ENCODE measurements at regions not wholly inside any gene's neighbourhood (a gene's known extent, or its start where the extent isn't known, plus 50 kb on each side); places are given as distances from the start of the nearest gene placed in this dataset.

DNA sequence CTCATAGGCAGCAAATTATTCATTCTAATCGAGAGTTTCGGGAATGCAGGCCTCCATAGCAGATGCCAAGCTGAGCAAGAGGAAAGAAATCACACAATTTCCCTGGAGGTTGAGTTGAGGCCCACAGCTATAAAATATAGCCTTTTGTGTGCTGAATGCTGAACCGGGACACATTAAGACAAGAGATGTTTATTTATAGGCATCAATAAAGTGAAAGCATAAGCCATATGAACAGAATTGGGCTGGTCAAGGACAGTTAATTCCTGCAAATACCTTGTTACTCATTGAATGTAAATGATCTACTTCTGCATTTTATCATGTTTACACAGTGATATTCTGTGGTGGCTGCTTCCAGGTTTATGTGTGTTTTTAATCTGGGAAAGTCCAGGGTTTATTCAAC lies 461.7 kb downstream of the KLF12 start:
- WGBS, 3 donors: 7 to 33% (median 17%) methylated on average over 3 of the region's 3 CpGs
- peaks cover 4 to 54% (median 5%) of the 10 kb centered on the region in 3 donors for H3K4me1 ChIP-seq (ENCODE audit: control insufficient read depth in 3 of 3, insufficient read depth in 2 of 3, low read depth in 1 of 3, low read length in 2 of 3)

DNA sequence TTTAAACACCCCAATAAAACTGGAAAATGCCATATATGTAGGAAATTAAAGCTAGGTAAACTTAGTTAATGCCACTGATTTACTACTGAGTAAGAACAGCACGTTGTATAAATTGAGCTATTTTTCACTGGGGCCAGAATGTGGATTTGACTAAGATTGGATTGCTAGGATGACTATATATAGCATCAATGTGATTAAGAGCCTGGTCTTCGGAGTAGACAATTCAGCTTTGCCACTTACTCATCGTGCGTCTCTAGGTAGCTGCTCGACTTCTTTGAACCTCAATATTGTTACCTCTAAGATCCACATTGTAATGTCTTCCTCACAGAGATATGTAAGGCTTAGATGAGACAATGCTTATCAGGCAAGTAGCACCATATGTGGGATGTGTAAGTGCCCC lies 462.5 kb downstream of the KLF12 start:
- Histone ChIP-seq H3K4me3 (ENCODE audit: low read depth in 1 of 3, low read length in 3 of 3) (no peak overlapping the region), H3K36me3 (ENCODE audit: control insufficient read depth in 3 of 3, insufficient read depth in 2 of 3, low read depth in 1 of 3, low read length in 3 of 3) (no peaks in the 10 kb centered on the region), H3K27me3 (ENCODE audit: control insufficient read depth in 3 of 3, insufficient read depth in 3 of 3, low read length in 3 of 3) (no peaks in the 10 kb centered on the region), H3K27ac (ENCODE audit: low read depth in 1 of 3, low read length in 2 of 3) (peak overlapping the region; percentile 8 to 70 (median 70)), H3K9me3 (ENCODE audit: control insufficient read depth in 2 of 2, insufficient read depth in 1 of 2, low read depth in 1 of 2, low read length in 1 of 2) (peaks cover 0 to 2% of the 10 kb centered on the region in 2 donors), H3K4me1 (ENCODE audit: control insufficient read depth in 3 of 3, insufficient read depth in 2 of 3, low read depth in 1 of 3, low read length in 2 of 3) (peaks cover 4 to 46% (median 5%) of the 10 kb centered on the region in 3 donors)
- DNase-seq (no peak), FAIRE-seq (no peak)
- 92 to 95% (median 93%) methylated on average over 5 of the region's 5 CpGs for WGBS, 3 donors

More for the DNA sequence above, 461.7 kb downstream of the KLF12 start:
- Histone ChIP-seq H3K9me3 (ENCODE audit: control insufficient read depth in 2 of 2, insufficient read depth in 1 of 2, low read depth in 1 of 2, low read length in 1 of 2) (peaks cover 0 to 2% of the 10 kb centered on the region in 2 donors), H3K27me3 (ENCODE audit: control insufficient read depth in 3 of 3, insufficient read depth in 3 of 3, low read length in 3 of 3) (no peaks in the 10 kb centered on the region), H3K36me3 (ENCODE audit: control insufficient read depth in 3 of 3, insufficient read depth in 2 of 3, low read depth in 1 of 3, low read length in 3 of 3) (no peaks in the 10 kb centered on the region), H3K27ac (ENCODE audit: low read depth in 1 of 3, low read length in 2 of 3) (peak overlapping the region; percentile 70 to 74 (median 70)), H3K4me3 (ENCODE audit: low read depth in 1 of 3, low read length in 3 of 3) (no peak overlapping the region)
- FAIRE-seq (peak; percentile 89), DNase-seq (peak; percentile 75 to 92)

DNA sequence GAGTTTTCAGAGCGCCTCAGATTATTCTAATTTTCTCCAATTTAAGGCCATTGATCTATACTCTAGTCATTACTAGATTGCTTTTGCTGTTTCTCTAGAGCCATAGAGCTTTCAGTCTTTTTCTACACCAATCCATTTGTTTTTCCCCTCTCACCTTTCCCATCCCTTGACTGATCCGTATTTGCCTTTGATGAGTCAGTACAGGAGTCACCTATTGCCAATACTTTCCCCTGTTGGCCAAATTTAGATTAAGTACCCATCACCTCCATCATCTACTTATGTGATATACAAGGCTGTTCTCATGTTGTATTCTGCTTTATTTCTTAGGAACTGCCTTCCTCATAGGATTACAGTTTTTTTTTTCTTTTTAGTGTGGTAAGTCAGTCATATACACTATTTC lies 463.2 kb downstream of the KLF12 start:
- Histone ChIP-seq H3K36me3 (ENCODE audit: control insufficient read depth in 3 of 3, insufficient read depth in 2 of 3, low read depth in 1 of 3, low read length in 3 of 3) (no peaks in the 10 kb centered on the region), H3K4me3 (ENCODE audit: low read depth in 1 of 3, low read length in 3 of 3) (no peak overlapping the region), H3K27me3 (ENCODE audit: control insufficient read depth in 3 of 3, insufficient read depth in 3 of 3, low read length in 3 of 3) (no peaks in the 10 kb centered on the region), H3K9me3 (ENCODE audit: control insufficient read depth in 2 of 2, insufficient read depth in 1 of 2, low read depth in 1 of 2, low read length in 1 of 2) (peaks cover 0 to 2% of the 10 kb centered on the region in 2 donors), H3K4me1 (ENCODE audit: control insufficient read depth in 3 of 3, insufficient read depth in 2 of 3, low read depth in 1 of 3, low read length in 2 of 3) (peaks cover 4 to 41% (median 4%) of the 10 kb centered on the region in 3 donors), H3K27ac (ENCODE audit: low read depth in 1 of 3, low read length in 2 of 3) (no peak overlapping the region)
- DNase-seq (no peak), FAIRE-seq (no peak)
- 86 to 93% (median 91%) methylated on average over 2 of the region's 2 CpGs for WGBS, 3 donors

DNA sequence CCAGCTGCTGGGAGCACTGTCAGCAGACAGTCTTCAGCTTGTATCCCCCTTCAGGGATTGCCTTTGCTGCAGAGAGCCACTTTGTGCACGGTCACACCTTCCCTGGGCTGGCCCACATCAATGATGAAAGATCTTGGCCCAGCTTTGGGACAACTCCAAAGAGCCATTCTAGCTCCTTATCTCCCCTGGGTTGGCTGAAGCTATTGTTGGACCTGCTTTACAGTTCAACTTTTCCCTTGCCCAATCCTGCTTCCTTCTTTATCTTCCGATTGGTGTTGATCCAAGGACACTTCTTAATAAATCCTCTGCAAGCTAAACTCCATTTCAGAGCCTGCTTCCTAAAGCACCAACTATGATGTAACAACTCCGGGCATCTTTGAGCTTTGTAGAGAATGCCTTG lies 466.4 kb downstream of the KLF12 start:
- 16 to 61% (median 49%) methylated on average over 3 of the region's 3 CpGs for WGBS, 3 donors
- H3K4me3 ChIP-seq (ENCODE audit: low read depth in 1 of 3, low read length in 3 of 3): no peak overlapping the region
- no peaks in the 10 kb centered on the region for H3K9me3 ChIP-seq (ENCODE audit: control insufficient read depth in 2 of 2, insufficient read depth in 1 of 2, low read depth in 1 of 2, low read length in 1 of 2)
- no peaks in the 10 kb centered on the region for H3K27me3 ChIP-seq (ENCODE audit: control insufficient read depth in 3 of 3, insufficient read depth in 3 of 3, low read length in 3 of 3)
- peak in 1 of 2 donors; percentile 77 for DNase-seq
- H3K27ac ChIP-seq (ENCODE audit: low read depth in 1 of 3, low read length in 2 of 3): no peak overlapping the region
- no peaks in the 10 kb centered on the region for H3K36me3 ChIP-seq (ENCODE audit: control insufficient read depth in 3 of 3, insufficient read depth in 2 of 3, low read depth in 1 of 3, low read length in 3 of 3)
- peaks cover 0 to 11% (median 4%) of the 10 kb centered on the region in 3 donors for H3K4me1 ChIP-seq (ENCODE audit: control insufficient read depth in 3 of 3, insufficient read depth in 2 of 3, low read depth in 1 of 3, low read length in 2 of 3)
- FAIRE-seq: no peak

DNA sequence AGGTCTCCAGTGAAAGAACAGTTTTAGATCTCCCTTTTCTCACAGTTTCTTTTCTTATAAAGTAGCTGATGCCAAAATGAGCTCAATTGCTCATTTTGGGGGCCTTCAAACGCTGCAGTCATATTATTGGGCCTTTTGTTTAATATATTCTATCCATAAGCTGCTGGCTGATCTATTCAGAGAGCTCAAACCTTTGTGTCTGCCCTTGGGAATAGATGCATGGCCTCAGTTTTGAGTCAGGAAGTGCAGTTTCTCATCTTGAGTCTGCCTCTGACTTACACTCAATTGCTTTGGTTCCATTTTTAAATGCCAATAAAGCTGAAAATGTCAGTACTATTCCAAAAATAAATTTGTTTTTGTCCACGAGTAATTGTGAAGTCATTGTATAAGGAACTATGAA lies 468.9 kb downstream of the KLF12 start:
- WGBS, 3 donors: 37 to 51% (median 45%) methylated on average over 2 of the region's 2 CpGs
- H3K9me3 ChIP-seq (ENCODE audit: control insufficient read depth in 2 of 2, insufficient read depth in 1 of 2, low read depth in 1 of 2, low read length in 1 of 2): peaks cover 0 to 2% of the 10 kb centered on the region in 2 donors
- DNase-seq (no peak), FAIRE-seq (no peak)
- no peak overlapping the region for H3K4me3 ChIP-seq (ENCODE audit: low read depth in 1 of 3, low read length in 3 of 3)
- H3K4me1 ChIP-seq (ENCODE audit: control insufficient read depth in 3 of 3, insufficient read depth in 2 of 3, low read depth in 1 of 3, low read length in 2 of 3): peaks cover 0 to 4% (median 0%) of the 10 kb centered on the region in 3 donors
- no peaks in the 10 kb centered on the region for H3K36me3 ChIP-seq (ENCODE audit: control insufficient read depth in 3 of 3, insufficient read depth in 2 of 3, low read depth in 1 of 3, low read length in 3 of 3)
- H3K27ac ChIP-seq (ENCODE audit: low read depth in 1 of 3, low read length in 2 of 3): no peak overlapping the region
- no peaks in the 10 kb centered on the region for H3K27me3 ChIP-seq (ENCODE audit: control insufficient read depth in 3 of 3, insufficient read depth in 3 of 3, low read length in 3 of 3)

DNA sequence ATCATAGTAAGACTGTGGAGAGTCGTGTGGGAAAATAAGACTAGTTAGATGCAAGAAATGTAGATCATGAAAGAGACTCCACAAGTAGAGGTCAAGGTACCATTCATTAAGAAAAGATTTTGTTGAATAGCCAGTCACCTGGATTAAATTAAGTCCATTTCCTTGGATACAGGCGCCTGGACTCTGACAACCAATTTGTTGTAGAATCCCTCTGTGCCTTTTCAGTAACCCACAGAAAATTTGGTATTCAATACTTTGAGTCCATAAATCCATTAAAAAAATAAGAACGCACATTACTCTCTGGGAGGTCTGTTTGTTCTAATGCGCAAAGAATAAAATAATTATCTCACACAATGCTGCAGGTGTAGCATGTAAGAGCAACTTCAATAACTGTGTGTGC lies 469.4 kb downstream of the KLF12 start:
- no peak overlapping the region for H3K27ac ChIP-seq (ENCODE audit: low read depth in 1 of 3, low read length in 2 of 3)
- no peak overlapping the region for H3K4me3 ChIP-seq (ENCODE audit: low read depth in 1 of 3, low read length in 3 of 3)
- peaks cover 0 to 4% (median 0%) of the 10 kb centered on the region in 3 donors for H3K4me1 ChIP-seq (ENCODE audit: control insufficient read depth in 3 of 3, insufficient read depth in 2 of 3, low read depth in 1 of 3, low read length in 2 of 3)
- no peaks in the 10 kb centered on the region for H3K27me3 ChIP-seq (ENCODE audit: control insufficient read depth in 3 of 3, insufficient read depth in 3 of 3, low read length in 3 of 3)
- WGBS, 3 donors: 57 to 84% (median 57%) methylated on average over 4 of the region's 4 CpGs
- no peaks in the 10 kb centered on the region for H3K36me3 ChIP-seq (ENCODE audit: control insufficient read depth in 3 of 3, insufficient read depth in 2 of 3, low read depth in 1 of 3, low read length in 3 of 3)
- DNase-seq: no peak
- H3K9me3 ChIP-seq (ENCODE audit: control insufficient read depth in 2 of 2, insufficient read depth in 1 of 2, low read depth in 1 of 2, low read length in 1 of 2): peaks cover 0 to 2% of the 10 kb centered on the region in 2 donors
- FAIRE-seq: no peak

DNA sequence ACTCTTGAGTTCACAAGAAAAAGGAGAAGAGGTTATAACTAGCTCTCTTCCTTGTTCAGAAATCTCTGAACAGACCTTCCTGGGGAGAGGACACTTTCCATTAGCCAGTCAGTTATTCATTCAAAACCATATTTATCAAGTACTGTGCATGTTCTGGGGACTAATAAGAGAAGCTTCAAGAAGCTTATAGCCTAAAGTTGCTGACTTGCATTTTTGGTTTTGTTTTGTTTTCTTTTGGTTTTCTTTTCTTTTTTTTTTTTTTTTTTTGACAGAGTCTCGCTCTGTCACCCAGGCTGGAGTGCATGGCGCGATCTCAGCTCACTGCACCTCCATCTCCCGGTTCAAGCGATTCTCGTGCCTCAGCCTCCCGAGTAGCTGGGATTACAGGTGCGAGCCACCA lies 471.4 kb downstream of the KLF12 start:
- DNase-seq (no peak), FAIRE-seq (no peak)
- H3K27ac ChIP-seq (ENCODE audit: low read depth in 1 of 3, low read length in 2 of 3): no peak overlapping the region
- no peaks in the 10 kb centered on the region for H3K36me3 ChIP-seq (ENCODE audit: control insufficient read depth in 3 of 3, insufficient read depth in 2 of 3, low read depth in 1 of 3, low read length in 3 of 3)
- no peaks in the 10 kb centered on the region for H3K4me1 ChIP-seq (ENCODE audit: control insufficient read depth in 3 of 3, insufficient read depth in 2 of 3, low read depth in 1 of 3, low read length in 2 of 3)
- 95 to 98% (median 96%) methylated on average over 8 of the region's 8 CpGs for WGBS, 3 donors
- no peak overlapping the region for H3K4me3 ChIP-seq (ENCODE audit: low read depth in 1 of 3, low read length in 3 of 3)
- peaks cover 0 to 2% of the 10 kb centered on the region in 2 donors for H3K9me3 ChIP-seq (ENCODE audit: control insufficient read depth in 2 of 2, insufficient read depth in 1 of 2, low read depth in 1 of 2, low read length in 1 of 2)
- H3K27me3 ChIP-seq (ENCODE audit: control insufficient read depth in 3 of 3, insufficient read depth in 3 of 3, low read length in 3 of 3): no peaks in the 10 kb centered on the region

- H3K4me3 ChIP-seq (ENCODE audit: low read depth in 1 of 3, low read length in 3 of 3): no peak overlapping the region
- H3K4me1 ChIP-seq (ENCODE audit: control insufficient read depth in 3 of 3, insufficient read depth in 2 of 3, low read depth in 1 of 3, low read length in 2 of 3): no peaks in the 10 kb centered on the region
- no peaks in the 10 kb centered on the region for H3K27me3 ChIP-seq (ENCODE audit: control insufficient read depth in 3 of 3, insufficient read depth in 3 of 3, low read length in 3 of 3)
- no peaks in the 10 kb centered on the region for H3K36me3 ChIP-seq (ENCODE audit: control insufficient read depth in 3 of 3, insufficient read depth in 2 of 3, low read depth in 1 of 3, low read length in 3 of 3)
- WGBS, 3 donors: 86 to 89% (median 87%) methylated on average over 19 of the region's 19 CpGs
- peaks cover 0 to 2% of the 10 kb centered on the region in 2 donors for H3K9me3 ChIP-seq (ENCODE audit: control insufficient read depth in 2 of 2, insufficient read depth in 1 of 2, low read depth in 1 of 2, low read length in 1 of 2)
- no peak for DNase-seq
- no peak overlapping the region for H3K27ac ChIP-seq (ENCODE audit: low read depth in 1 of 3, low read length in 2 of 3)
- FAIRE-seq: no peak
Measured at GRCh38 chr13:73661687-73662425, 472.3 kb downstream of the KLF12 start.

- FAIRE-seq (no peak), DNase-seq (no peak)
- Histone ChIP-seq H3K9me3 (ENCODE audit: control insufficient read depth in 2 of 2, insufficient read depth in 1 of 2, low read depth in 1 of 2, low read length in 1 of 2) (peaks cover 0 to 2% of the 10 kb centered on the region in 2 donors), H3K27ac (ENCODE audit: low read depth in 1 of 3, low read length in 2 of 3) (no peak overlapping the region), H3K27me3 (ENCODE audit: control insufficient read depth in 3 of 3, insufficient read depth in 3 of 3, low read length in 3 of 3) (no peaks in the 10 kb centered on the region), H3K4me1 (ENCODE audit: control insufficient read depth in 3 of 3, insufficient read depth in 2 of 3, low read depth in 1 of 3, low read length in 2 of 3) (no peaks in the 10 kb centered on the region), H3K36me3 (ENCODE audit: control insufficient read depth in 3 of 3, insufficient read depth in 2 of 3, low read depth in 1 of 3, low read length in 3 of 3) (no peaks in the 10 kb centered on the region), H3K4me3 (ENCODE audit: low read depth in 1 of 3, low read length in 3 of 3) (no peak overlapping the region)
- WGBS, 3 donors: 96 to 98% (median 96%) methylated on average over 10 of the region's 10 CpGs
Measured at GRCh38 chr13:73661066-73661465, 473.1 kb downstream of the KLF12 start.

All from small intestine (tissue), 7 donors.